Islet of Langerhans (tissue), 1 donor: ENCODE measurements at regions not wholly inside any gene's neighbourhood (a gene's known extent, or its start where the extent isn't known, plus 50 kb on each side); places are given as distances from the start of the nearest gene placed in this dataset.
"Not testable (repeated sequence)": the region's sequence is repeated elsewhere in the genome, so short reads cannot be mapped to it uniquely, and the experiment has no call there.

Source experiments
- FAIRE-seq: peaks from one replicate; lab custom pipeline; 2011; peaks lifted over from hg19 to GRCh38; lab: Jason Lieb, UNC

DNA sequence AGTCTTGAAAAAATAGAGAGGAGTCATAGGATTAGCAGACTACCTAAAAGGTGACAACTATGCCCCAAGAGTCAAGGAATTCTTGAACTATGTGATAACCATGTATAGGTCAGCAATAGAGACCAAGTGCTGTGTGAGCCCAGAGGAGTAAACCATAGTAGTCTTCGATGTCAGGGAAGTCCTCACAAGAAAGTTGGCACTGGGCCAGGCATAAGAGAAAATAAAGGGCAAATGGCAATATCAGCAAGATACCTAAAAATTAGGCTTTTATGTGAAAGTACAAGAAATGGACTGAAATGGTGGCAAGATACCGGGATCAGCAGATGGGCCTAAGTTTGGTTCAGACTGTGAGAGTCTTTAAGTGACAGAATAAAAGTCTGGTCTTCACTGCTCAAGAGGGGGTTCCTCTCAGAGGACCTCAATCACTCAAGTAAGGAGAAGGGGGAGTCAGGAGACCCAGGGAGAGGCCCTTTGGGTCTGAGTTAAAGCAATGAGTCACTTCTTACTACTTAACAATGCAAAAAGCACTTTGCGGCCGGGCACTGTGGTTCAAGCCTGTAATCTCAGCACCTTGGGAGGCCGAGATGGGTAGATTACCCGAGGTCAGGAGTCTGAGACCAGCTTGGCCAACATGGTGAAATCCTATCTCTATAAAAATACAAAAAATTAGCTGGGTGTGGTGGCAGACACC lies 95.0 kb downstream of the TEX35 start:
- no peak for FAIRE-seq

- no peak for FAIRE-seq
Measured at GRCh38 chr1:178609015-178609414, 96.1 kb downstream of the TEX35 start.

GRCh38 chr1:178610690-178611410 lies 97.9 kb downstream of the TEX35 start:
- not testable (repeated sequence) for FAIRE-seq

GRCh38 chr1:178612261-178612660 lies 99.4 kb downstream of the TEX35 start:
- FAIRE-seq, result no peak

GRCh38 chr1:178613271-178613945 lies 100.5 kb downstream of the TEX35 start:
- FAIRE-seq, result no peak

DNA sequence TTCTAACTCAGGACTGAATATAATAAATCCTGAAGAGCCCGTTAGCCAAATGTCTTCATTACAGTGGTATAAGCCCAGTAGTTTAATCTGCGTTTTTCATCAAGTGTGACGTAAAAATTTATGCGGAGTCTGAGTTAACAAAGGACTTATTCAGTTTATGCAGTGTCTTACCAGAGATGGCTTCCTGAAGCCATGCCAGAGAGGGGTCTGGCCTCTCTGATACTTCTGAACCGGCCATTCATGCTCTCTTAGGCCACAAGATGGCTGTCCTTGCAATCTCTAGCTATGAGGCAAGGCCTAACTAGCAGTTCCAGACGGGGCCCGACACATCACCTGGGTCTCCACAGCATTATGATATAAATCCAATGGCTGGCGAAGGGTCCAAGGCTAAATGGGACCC lies 101.4 kb downstream of the TEX35 start:
- no peak for FAIRE-seq

GRCh38 chr1:178619042-178619927 lies 105.8 kb upstream of the RALGPS2 start:
- FAIRE-seq, result no peak

GRCh38 chr1:178620584-178621475 lies 104.2 kb upstream of the RALGPS2 start:
- no peak for FAIRE-seq

DNA sequence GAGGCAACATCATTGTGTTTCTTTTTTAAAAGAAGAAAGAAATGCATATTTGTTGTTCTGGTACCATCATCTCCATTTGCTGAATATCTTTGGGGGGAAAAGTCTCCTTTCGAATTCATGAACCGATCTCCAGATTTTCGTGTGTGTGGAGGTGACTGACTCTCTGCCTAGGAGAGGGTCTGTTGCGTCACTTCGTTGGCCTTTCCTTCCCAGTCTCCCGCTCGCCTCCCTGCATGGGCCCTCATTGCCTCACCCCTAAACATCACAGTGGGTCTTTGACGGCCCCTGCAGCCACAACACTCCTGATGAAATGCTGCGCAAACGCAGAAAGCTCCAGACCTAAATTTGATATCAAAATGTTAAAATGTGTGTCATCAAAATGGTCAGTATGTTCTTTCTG lies 103.2 kb upstream of the RALGPS2 start:
- no peak for FAIRE-seq

DNA sequence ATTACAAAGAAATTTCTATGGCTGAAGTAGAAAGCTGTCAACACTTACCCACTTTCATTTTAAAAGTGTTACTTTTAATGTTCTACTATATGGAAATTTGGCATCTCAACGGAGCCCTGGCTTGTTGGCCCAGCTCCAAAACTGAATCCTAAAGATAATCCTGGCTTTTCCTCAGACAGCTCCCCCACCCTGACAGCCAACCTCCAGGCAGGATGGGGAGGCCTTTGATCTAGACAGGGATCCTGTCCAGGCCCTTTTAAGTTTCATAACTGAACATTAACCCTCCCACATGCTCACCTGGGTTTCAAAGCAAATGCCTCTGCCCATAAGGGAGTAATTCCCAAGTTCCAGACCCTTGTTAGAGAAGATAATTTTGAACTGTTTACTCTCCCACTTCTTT lies 99.3 kb upstream of the RALGPS2 start:
- FAIRE-seq, result no peak

DNA sequence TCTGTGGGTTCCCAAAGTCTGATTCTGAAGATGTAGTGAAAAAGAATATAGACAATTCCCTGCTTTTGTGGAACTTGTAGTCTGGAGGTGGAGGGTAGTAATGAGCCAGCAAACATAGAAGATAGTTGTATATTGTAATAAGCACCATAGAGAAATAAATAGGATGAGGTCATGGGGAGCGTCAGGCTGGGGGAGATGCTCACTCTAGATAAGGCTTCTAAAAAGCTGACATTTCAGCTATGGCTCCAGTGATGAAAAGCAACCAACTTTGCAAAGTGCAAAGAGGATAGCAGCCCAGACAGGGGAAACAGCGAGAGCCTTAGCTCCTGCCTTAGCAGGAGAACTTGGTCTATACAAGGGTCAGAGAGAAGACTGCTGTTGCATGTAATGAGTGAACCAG lies 98.0 kb upstream of the RALGPS2 start:
- FAIRE-seq, result no peak

GRCh38 chr1:178628637-178629251 lies 96.3 kb upstream of the RALGPS2 start:
- FAIRE-seq, result no peak

GRCh38 chr1:178629252-178630154 lies 95.5 kb upstream of the RALGPS2 start:
- no peak for FAIRE-seq

DNA sequence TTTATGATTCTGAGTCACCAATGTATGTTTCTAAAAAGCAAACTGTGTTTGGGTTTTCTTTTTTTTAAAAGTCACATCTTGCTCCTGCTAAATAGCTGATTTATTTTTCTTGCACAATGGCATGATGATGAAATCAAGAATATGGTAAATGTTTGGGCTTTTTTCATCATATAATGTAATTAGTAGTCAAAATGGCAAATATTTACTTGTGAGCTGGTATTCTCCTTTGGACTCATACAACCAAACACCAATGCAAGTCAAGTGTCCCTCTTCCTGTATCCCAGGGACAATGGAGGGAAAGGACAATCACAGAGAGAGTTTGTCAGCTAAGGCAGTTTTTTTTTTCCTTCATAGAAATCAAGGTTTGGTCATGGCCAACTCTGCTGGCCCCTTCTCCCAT lies 94.6 kb upstream of the RALGPS2 start:
- no peak for FAIRE-seq

DNA sequence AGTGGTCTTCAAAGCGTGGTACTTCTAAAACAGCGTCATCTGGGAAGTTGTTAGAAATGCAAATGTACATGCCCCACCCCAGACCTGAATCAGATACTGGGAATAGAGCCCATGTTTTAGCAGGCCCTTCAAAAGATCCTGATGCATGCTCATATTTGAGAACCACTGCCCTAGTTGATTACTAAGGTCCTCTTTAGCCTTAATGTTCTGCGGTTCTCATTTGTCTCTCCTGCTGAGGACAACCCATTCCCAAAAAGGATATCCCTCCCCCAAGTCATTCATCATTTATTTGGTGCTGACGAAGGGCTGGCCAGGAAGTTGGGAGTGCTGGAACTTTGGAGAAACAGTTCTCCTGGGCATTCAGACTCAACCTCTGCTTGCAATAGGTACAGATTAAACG lies 92.4 kb upstream of the RALGPS2 start:
- FAIRE-seq, result no peak

DNA sequence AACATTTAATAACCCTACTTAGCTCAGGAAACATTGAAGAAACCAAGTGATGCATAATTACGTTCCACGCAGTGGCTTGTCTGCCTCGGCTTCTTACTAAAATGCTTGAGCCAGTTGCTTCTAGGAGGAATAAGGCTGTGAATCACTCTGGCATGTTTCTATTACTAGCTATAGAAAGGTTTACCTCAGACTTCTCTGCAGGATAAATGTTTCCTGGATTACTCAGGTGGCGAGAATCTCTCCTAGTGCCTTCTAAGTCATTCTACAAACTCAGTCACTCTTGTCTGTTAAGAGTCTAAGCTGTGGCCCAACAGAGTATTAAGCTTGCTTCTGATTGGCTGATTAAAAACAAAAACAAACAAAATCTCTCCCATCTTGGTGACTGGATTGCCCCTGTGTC lies 92.0 kb upstream of the RALGPS2 start:
- FAIRE-seq, result no peak

GRCh38 chr1:178634445-178634844 lies 90.6 kb upstream of the RALGPS2 start:
- FAIRE-seq, result no peak

GRCh38 chr1:178637841-178638240 lies 87.2 kb upstream of the RALGPS2 start:
- no peak for FAIRE-seq

GRCh38 chr1:178639326-178639725 lies 85.7 kb upstream of the RALGPS2 start:
- FAIRE-seq, result no peak

DNA sequence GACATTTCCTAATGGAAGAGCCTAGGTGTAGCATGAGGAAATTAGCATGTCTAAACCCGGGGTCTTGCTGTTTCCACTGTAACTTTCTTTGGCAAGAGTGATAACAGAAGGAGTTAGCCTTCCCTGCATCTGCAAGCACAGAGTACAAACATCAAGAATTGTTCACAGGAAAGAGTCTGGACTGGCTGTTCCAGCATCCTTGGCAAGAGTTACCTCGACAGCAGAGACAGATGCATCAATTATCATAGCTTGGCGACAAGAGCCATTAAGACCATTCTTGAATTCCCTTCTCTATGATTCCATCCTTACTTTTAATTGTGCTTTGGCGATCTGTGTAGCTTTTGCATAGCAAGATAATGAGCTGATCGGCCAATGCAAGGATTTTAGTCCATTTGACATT lies 82.8 kb upstream of the RALGPS2 start:
- FAIRE-seq, result no peak
